Gastrocnemius medialis (tissue), 4 donors: ENCODE measurements at regions not wholly inside any gene's neighbourhood (a gene's known extent, or its start where the extent isn't known, plus 50 kb on each side); places are given as distances from the start of the nearest gene placed in this dataset.

Experiments used
- CTCF ChIP-seq, 5 experiments: fragments of 450-650 bp in 3 of 5; fragments of 200-600 bp in 2 of 5; sonication (generic) in 2 of 5; IDR thresholded peaks in 4 of 5; conservative IDR thresholded peaks in 1 of 5; 1 replicate in 4 of 5; 2 replicates in 1 of 5; pipeline ENCODE4 v1.5.1; 2016 to 2019; ENCODE audit warnings: antibody characterized with exemption in 5 of 5, mild to moderate bottlenecking in 3 of 5, moderate library complexity in 3 of 5
- POLR2A ChIP-seq, 2 donors: fragments of 450-650 bp; IDR thresholded peaks; one replicate each; pipeline ENCODE4 v1.6.1; 2017; ENCODE audit warnings: antibody characterized with exemption in 2 of 2, mild to moderate bottlenecking in 2 of 2, moderate library complexity in 2 of 2

- TF ChIP-seq POLR2A (IDR thresholded peaks at IDR 0.05) (no peak), CTCF (IDR thresholded peaks at IDR 0.05 in 4 of 5, conservative IDR thresholded peaks at IDR 0.05 in 1 of 5) (no peak)
Observed at GRCh38 chr1:244352156-244352830, 99.4 kb downstream of the ADSS2 start.
